Hematopoietic multipotent progenitor cell treated with erythropoietin and hydrocortisone succinate and interleukin-3 and kit ligand, for 6 days (in vitro differentiated cells): ENCODE measurements at regions not wholly inside any gene's neighbourhood (a gene's known extent, or its start where the extent isn't known, plus 50 kb on each side); places are given as distances from the start of the nearest gene placed in this dataset.

Source experiments
- DNase-seq: peaks from one replicate; pipeline ENCODE4 v3.0.0-alpha.2; 2015

GRCh38 chr1:71179997-71180396 is 99.2 kb upstream of the ZRANB2 start:
- no peak for DNase-seq

GRCh38 chr1:71170925-71171324 is 90.1 kb upstream of the ZRANB2 start:
- DNase-seq: no peak

- DNase-seq: no peak
These were observed 86.7 kb upstream of the ZRANB2 start for GRCh38 chr1:71167505-71167904.

GRCh38 chr1:71166178-71167173 is 85.6 kb upstream of the ZRANB2 start:
- no peak for DNase-seq

GRCh38 chr1:71157715-71158114 is 76.9 kb upstream of the ZRANB2 start:
- DNase-seq: no peak

GRCh38 chr1:71157151-71157550 is 76.3 kb upstream of the ZRANB2 start:
- no peak for DNase-seq

GRCh38 chr1:71156590-71156989 is 75.8 kb upstream of the ZRANB2 start:
- DNase-seq: no peak

- no peak for DNase-seq
These were observed 73.6 kb upstream of the ZRANB2 start for GRCh38 chr1:71154429-71154828.

- no peak for DNase-seq
These were observed 73.0 kb upstream of the ZRANB2 start for GRCh38 chr1:71153826-71154225.

GRCh38 chr1:71147637-71148360 is 67.0 kb upstream of the ZRANB2 start:
- no peak for DNase-seq

- DNase-seq: no peak
These were observed 54.7 kb upstream of the ZRANB2 start for GRCh38 chr1:71135571-71135970.
